ENCODE measurements at regions not wholly inside any gene's neighbourhood (a gene's known extent, or its start where the extent isn't known, plus 50 kb on each side); places are given as distances from the start of the nearest gene placed in this dataset.
"Not testable (repeated sequence)": the region's sequence is repeated elsewhere in the genome, so short reads cannot be mapped to it uniquely, and the experiment has no call there.

GRCh38 chr7:49580761-49581160 is 192.7 kb upstream of the VWC2 start:
- Mint-ChIP-seq H3K9me3 (no peaks in the 10 kb centered on the region), H3K27ac (no peak overlapping the region), H3K4me1 (no peaks in the 10 kb centered on the region), H3K27me3 (ENCODE audit: low read depth, poor library complexity) (peaks cover 3% of the 10 kb centered on the region), H3K36me3 (ENCODE audit: low read depth) (no peaks in the 10 kb centered on the region), H3K4me3 (no peak overlapping the region)
- DNase-seq: no peak
- TF ChIP-seq CTCF (IDR thresholded peaks at IDR 0.05): no peak

GRCh38 chr7:49583440-49583839 is 190.0 kb upstream of the VWC2 start:
- Mint-ChIP-seq H3K27ac (no peak overlapping the region), H3K27me3 (ENCODE audit: low read depth, poor library complexity) (peaks cover 5% of the 10 kb centered on the region), H3K4me3 (no peak overlapping the region), H3K4me1 (no peaks in the 10 kb centered on the region), H3K36me3 (ENCODE audit: low read depth) (no peaks in the 10 kb centered on the region), H3K9me3 (no peaks in the 10 kb centered on the region)
- DNase-seq: no peak
- TF ChIP-seq CTCF (IDR thresholded peaks at IDR 0.05): no peak

- H3K27me3 Mint-ChIP-seq (ENCODE audit: low read depth, poor library complexity): peaks cover 9% of the 10 kb centered on the region
- no peak for TF ChIP-seq CTCF (IDR thresholded peaks at IDR 0.05)
- no peak for DNase-seq
- no peaks in the 10 kb centered on the region for H3K9me3 Mint-ChIP-seq
- no peaks in the 10 kb centered on the region for H3K36me3 Mint-ChIP-seq (ENCODE audit: low read depth)
- H3K4me3 Mint-ChIP-seq: no peak overlapping the region
- no peaks in the 10 kb centered on the region for H3K4me1 Mint-ChIP-seq
- no peak overlapping the region for H3K27ac Mint-ChIP-seq
Observed at GRCh38 chr7:49596701-49597491, 176.5 kb upstream of the VWC2 start.

GRCh38 chr7:49597805-49598204 is 175.6 kb upstream of the VWC2 start:
- Mint-ChIP-seq H3K27ac (no peak overlapping the region), H3K27me3 (ENCODE audit: low read depth, poor library complexity) (peaks cover 8% of the 10 kb centered on the region), H3K4me3 (no peak overlapping the region), H3K36me3 (ENCODE audit: low read depth) (no peaks in the 10 kb centered on the region), H3K9me3 (no peaks in the 10 kb centered on the region), H3K4me1 (no peaks in the 10 kb centered on the region)
- no peak for TF ChIP-seq CTCF (IDR thresholded peaks at IDR 0.05)
- no peak for DNase-seq

GRCh38 chr7:49611951-49612350 is 161.5 kb upstream of the VWC2 start:
- no peaks in the 10 kb centered on the region for H3K27me3 Mint-ChIP-seq (ENCODE audit: low read depth, poor library complexity)
- no peaks in the 10 kb centered on the region for H3K36me3 Mint-ChIP-seq (ENCODE audit: low read depth)
- H3K27ac Mint-ChIP-seq: no peak overlapping the region
- no peak for DNase-seq
- no peaks in the 10 kb centered on the region for H3K4me1 Mint-ChIP-seq
- no peak overlapping the region for H3K4me3 Mint-ChIP-seq
- H3K9me3 Mint-ChIP-seq: peaks cover 21% of the 10 kb centered on the region
- TF ChIP-seq CTCF (IDR thresholded peaks at IDR 0.05): no peak

GRCh38 chr7:49613759-49614158 is 159.7 kb upstream of the VWC2 start:
- TF ChIP-seq CTCF (IDR thresholded peaks at IDR 0.05): no peak
- Mint-ChIP-seq H3K9me3 (peaks cover 10% of the 10 kb centered on the region), H3K4me3 (no peak overlapping the region), H3K36me3 (ENCODE audit: low read depth) (no peaks in the 10 kb centered on the region), H3K27ac (no peak overlapping the region), H3K4me1 (no peaks in the 10 kb centered on the region), H3K27me3 (ENCODE audit: low read depth, poor library complexity) (no peaks in the 10 kb centered on the region)
- no peak for DNase-seq

GRCh38 chr7:49614974-49615373 is 158.5 kb upstream of the VWC2 start:
- not testable (repeated sequence) for H3K4me3 Mint-ChIP-seq; H3K9me3 Mint-ChIP-seq; H3K4me1 Mint-ChIP-seq; H3K27ac Mint-ChIP-seq; H3K36me3 Mint-ChIP-seq (ENCODE audit: low read depth); H3K27me3 Mint-ChIP-seq (ENCODE audit: low read depth, poor library complexity); DNase-seq
